Activated naive CD8-positive, alpha-beta T cell treated with anti-CD3 and anti-CD28 coated beads, Interleukin-2, amount 50 U/mL, for 24 hours (primary cell): ENCODE measurements at regions not wholly inside any gene's neighbourhood (a gene's known extent, or its start where the extent isn't known, plus 50 kb on each side); places are given as distances from the start of the nearest gene placed in this dataset.

Source experiments
- ATAC-seq: fragments of 150-1000 bp; cut with Tn5 transposase; one replicate; pipeline ENCODE4 v1.10.0; 2021
- DNase-seq: peaks from one replicate; pipeline ENCODE4 v3.0.0; 2021
- H3K27ac Mint-ChIP-seq: one replicate; pipeline ENCODE4 v1.8.0; 2021; ENCODE audit warnings: mild to moderate bottlenecking, mixed read lengths
- H3K27me3 Mint-ChIP-seq: one replicate; pipeline ENCODE4 v1.8.0; 2021; ENCODE audit warnings: mixed read lengths
- H3K36me3 Mint-ChIP-seq: one replicate; pipeline ENCODE4 v1.8.0; 2021; ENCODE audit warnings: low read depth, mixed read lengths
- H3K4me1 Mint-ChIP-seq: one replicate; pipeline ENCODE4 v1.8.0; 2021; ENCODE audit warnings: mixed read lengths
- H3K4me3 Mint-ChIP-seq: one replicate; pipeline ENCODE4 v1.8.0; 2021; ENCODE audit warnings: mild to moderate bottlenecking, moderate library complexity, mixed read lengths
- H3K9me3 Mint-ChIP-seq: one replicate; pipeline ENCODE4 v1.8.0; 2021; ENCODE audit warnings: mixed read lengths

GRCh38 chr20:11255455-11255854 lies 581.7 kb upstream of the JAG1 start:
- no peak for ATAC-seq
- peaks cover 8% of the 10 kb centered on the region for H3K9me3 Mint-ChIP-seq
- no peak overlapping the region for H3K4me3 Mint-ChIP-seq
- no peaks in the 10 kb centered on the region for H3K4me1 Mint-ChIP-seq
- no peak for DNase-seq
- H3K27me3 Mint-ChIP-seq, result peaks cover 2% of the 10 kb centered on the region
- H3K36me3 Mint-ChIP-seq, result no peaks in the 10 kb centered on the region
- H3K27ac Mint-ChIP-seq, result no peak overlapping the region

- DNase-seq (no peak), ATAC-seq (no peak)
- H3K27me3 Mint-ChIP-seq, result no peaks in the 10 kb centered on the region
- H3K9me3 Mint-ChIP-seq, result peaks cover 8% of the 10 kb centered on the region
- H3K36me3 Mint-ChIP-seq, result no peaks in the 10 kb centered on the region
- no peaks in the 10 kb centered on the region for H3K4me1 Mint-ChIP-seq
- H3K27ac Mint-ChIP-seq, result no peak overlapping the region
- H3K4me3 Mint-ChIP-seq, result no peak overlapping the region
These were observed 582.1 kb upstream of the JAG1 start for GRCh38 chr20:11255860-11256259.

- no peaks in the 10 kb centered on the region for H3K36me3 Mint-ChIP-seq
- H3K4me1 Mint-ChIP-seq, result no peaks in the 10 kb centered on the region
These were observed 586.8 kb upstream of the JAG1 start for GRCh38 chr20:11260611-11261010.

GRCh38 chr20:11261533-11262000 lies 587.8 kb upstream of the JAG1 start:
- H3K4me1 Mint-ChIP-seq, result no peaks in the 10 kb centered on the region
- H3K4me3 Mint-ChIP-seq, result no peak overlapping the region
- no peaks in the 10 kb centered on the region for H3K9me3 Mint-ChIP-seq
- no peaks in the 10 kb centered on the region for H3K27me3 Mint-ChIP-seq
- H3K36me3 Mint-ChIP-seq, result no peaks in the 10 kb centered on the region
- DNase-seq, result no peak
- no peak overlapping the region for H3K27ac Mint-ChIP-seq
- no peak for ATAC-seq

More at GRCh38 chr20:11260611-11261010, 586.8 kb upstream of the JAG1 start:
- Mint-ChIP-seq H3K27ac (no peak overlapping the region), H3K4me3 (no peak overlapping the region), H3K27me3 (no peaks in the 10 kb centered on the region), H3K9me3 (no peaks in the 10 kb centered on the region)
- ATAC-seq (no peak), DNase-seq (no peak)

- H3K27me3 Mint-ChIP-seq, result peaks cover 3% of the 10 kb centered on the region
- peaks cover 2% of the 10 kb centered on the region for H3K4me1 Mint-ChIP-seq
- H3K27ac Mint-ChIP-seq, result no peak overlapping the region
- H3K4me3 Mint-ChIP-seq, result no peak overlapping the region
- ATAC-seq (no peak), DNase-seq (no peak)
- no peaks in the 10 kb centered on the region for H3K9me3 Mint-ChIP-seq
- no peaks in the 10 kb centered on the region for H3K36me3 Mint-ChIP-seq
These were observed 592.8 kb upstream of the JAG1 start for GRCh38 chr20:11266571-11266970.

GRCh38 chr20:11267131-11267761 lies 593.4 kb upstream of the JAG1 start:
- H3K36me3 Mint-ChIP-seq, result no peaks in the 10 kb centered on the region
- no peaks in the 10 kb centered on the region for H3K9me3 Mint-ChIP-seq
- peaks cover 3% of the 10 kb centered on the region for H3K27me3 Mint-ChIP-seq
- peaks cover 2% of the 10 kb centered on the region for H3K4me1 Mint-ChIP-seq
- DNase-seq (no peak), ATAC-seq (peak; percentile 70)
- H3K27ac Mint-ChIP-seq, result no peak overlapping the region
- no peak overlapping the region for H3K4me3 Mint-ChIP-seq

GRCh38 chr20:11267762-11268335 lies 594.0 kb upstream of the JAG1 start:
- Mint-ChIP-seq H3K27ac (no peak overlapping the region), H3K4me1 (peaks cover 2% of the 10 kb centered on the region), H3K36me3 (no peaks in the 10 kb centered on the region), H3K9me3 (no peaks in the 10 kb centered on the region), H3K27me3 (peaks cover 3% of the 10 kb centered on the region), H3K4me3 (no peak overlapping the region)
- ATAC-seq (no peak), DNase-seq (no peak)

GRCh38 chr20:11270566-11270965 lies 596.8 kb upstream of the JAG1 start:
- no peak overlapping the region for H3K27ac Mint-ChIP-seq
- H3K27me3 Mint-ChIP-seq, result peaks cover 3% of the 10 kb centered on the region
- ATAC-seq, result no peak

GRCh38 chr20:11271319-11271718 lies 597.5 kb upstream of the JAG1 start:
- Mint-ChIP-seq H3K9me3 (no peaks in the 10 kb centered on the region), H3K36me3 (no peaks in the 10 kb centered on the region), H3K27me3 (peaks cover 3% of the 10 kb centered on the region), H3K27ac (no peak overlapping the region), H3K4me3 (no peak overlapping the region), H3K4me1 (peaks cover 2% of the 10 kb centered on the region)
- no peak for DNase-seq
- no peak for ATAC-seq

More at GRCh38 chr20:11270566-11270965, 596.8 kb upstream of the JAG1 start:
- DNase-seq, result no peak
- Mint-ChIP-seq H3K4me3 (no peak overlapping the region), H3K4me1 (peaks cover 2% of the 10 kb centered on the region), H3K9me3 (no peaks in the 10 kb centered on the region), H3K36me3 (no peaks in the 10 kb centered on the region)

- peaks cover 2% of the 10 kb centered on the region for H3K4me1 Mint-ChIP-seq
- ATAC-seq (no peak), DNase-seq (no peak)
- H3K4me3 Mint-ChIP-seq, result no peak overlapping the region
- H3K27me3 Mint-ChIP-seq, result peaks cover 3% of the 10 kb centered on the region
- H3K36me3 Mint-ChIP-seq, result no peaks in the 10 kb centered on the region
- H3K27ac Mint-ChIP-seq, result no peak overlapping the region
- no peaks in the 10 kb centered on the region for H3K9me3 Mint-ChIP-seq
These were observed 598.3 kb upstream of the JAG1 start for GRCh38 chr20:11271920-11272594.

GRCh38 chr20:11274141-11274594 lies 600.4 kb upstream of the JAG1 start:
- Mint-ChIP-seq H3K36me3 (no peaks in the 10 kb centered on the region), H3K27me3 (peaks cover 9% of the 10 kb centered on the region), H3K9me3 (no peaks in the 10 kb centered on the region), H3K27ac (no peak overlapping the region), H3K4me3 (no peak overlapping the region), H3K4me1 (no peaks in the 10 kb centered on the region)
- ATAC-seq, result no peak
- no peak for DNase-seq

- Mint-ChIP-seq H3K27me3 (peaks cover 9% of the 10 kb centered on the region), H3K36me3 (no peaks in the 10 kb centered on the region), H3K9me3 (no peaks in the 10 kb centered on the region), H3K4me3 (no peak overlapping the region), H3K4me1 (no peaks in the 10 kb centered on the region), H3K27ac (no peak overlapping the region)
- DNase-seq, result no peak
- no peak for ATAC-seq
These were observed 601.9 kb upstream of the JAG1 start for GRCh38 chr20:11275740-11276139.

- no peaks in the 10 kb centered on the region for H3K9me3 Mint-ChIP-seq
- H3K27me3 Mint-ChIP-seq, result peaks cover 6% of the 10 kb centered on the region
- H3K27ac Mint-ChIP-seq, result no peak overlapping the region
- H3K4me3 Mint-ChIP-seq, result no peak overlapping the region
- DNase-seq (no peak), ATAC-seq (no peak)
- no peaks in the 10 kb centered on the region for H3K36me3 Mint-ChIP-seq
- H3K4me1 Mint-ChIP-seq, result no peaks in the 10 kb centered on the region
These were observed 603.4 kb upstream of the JAG1 start for GRCh38 chr20:11277170-11277569.

GRCh38 chr20:11277858-11278257 lies 604.1 kb upstream of the JAG1 start:
- H3K4me1 Mint-ChIP-seq, result no peaks in the 10 kb centered on the region
- H3K27me3 Mint-ChIP-seq, result peaks cover 6% of the 10 kb centered on the region
- H3K9me3 Mint-ChIP-seq, result no peaks in the 10 kb centered on the region
- DNase-seq (no peak), ATAC-seq (no peak)
- no peak overlapping the region for H3K4me3 Mint-ChIP-seq
- no peak overlapping the region for H3K27ac Mint-ChIP-seq
- no peaks in the 10 kb centered on the region for H3K36me3 Mint-ChIP-seq

- H3K4me3 Mint-ChIP-seq, result no peak overlapping the region
- no peaks in the 10 kb centered on the region for H3K9me3 Mint-ChIP-seq
- DNase-seq (no peak), ATAC-seq (no peak)
- peaks cover 6% of the 10 kb centered on the region for H3K27me3 Mint-ChIP-seq
- no peaks in the 10 kb centered on the region for H3K4me1 Mint-ChIP-seq
- H3K36me3 Mint-ChIP-seq, result no peaks in the 10 kb centered on the region
- no peak overlapping the region for H3K27ac Mint-ChIP-seq
These were observed 604.7 kb upstream of the JAG1 start for GRCh38 chr20:11278461-11278860.
